HG02588 (cell line): ENCODE measurements at regions not wholly inside any gene's neighbourhood (a gene's known extent, or its start where the extent isn't known, plus 50 kb on each side); places are given as distances from the start of the nearest gene placed in this dataset.
"Not testable (repeated sequence)": the region's sequence is repeated elsewhere in the genome, so short reads cannot be mapped to it uniquely, and the experiment has no call there.

Experiments
- ATAC-seq: cut with Tn5 transposase; IDR thresholded peaks from one replicate; pipeline ENCODE4 v1.9.1; 2021; ENCODE audit warnings: mild to moderate bottlenecking, moderate library complexity; ENCODE audit not compliant: unreplicated experiment

GRCh38 chr2:15681089-15681885 lies 89.6 kb downstream of the DDX1 start:
- ATAC-seq, result no peak

- no peak for ATAC-seq
Observed at GRCh38 chr2:15682354-15682753, 90.7 kb downstream of the DDX1 start.

- ATAC-seq, result no peak
Observed at GRCh38 chr2:15684161-15685039, 92.7 kb downstream of the DDX1 start.

- ATAC-seq, result no peak
Observed at GRCh38 chr2:15685143-15685542, 93.5 kb downstream of the DDX1 start.

GRCh38 chr2:15686643-15687042 lies 95.0 kb downstream of the DDX1 start:
- ATAC-seq, result no peak

- ATAC-seq, result no peak
Observed at GRCh38 chr2:15687243-15687642, 95.6 kb downstream of the DDX1 start.

GRCh38 chr2:15687720-15688119 lies 96.1 kb downstream of the DDX1 start:
- ATAC-seq, result no peak

- no peak for ATAC-seq
Observed at GRCh38 chr2:15688924-15689568, 97.4 kb downstream of the DDX1 start.

- ATAC-seq, result no peak
Observed at GRCh38 chr2:15689654-15690053, 98.0 kb downstream of the DDX1 start.

GRCh38 chr2:15691586-15692310 lies 100.1 kb downstream of the DDX1 start:
- no peak for ATAC-seq

- no peak for ATAC-seq
Observed at GRCh38 chr2:15692551-15693377, 101.1 kb downstream of the DDX1 start.

- ATAC-seq, result no peak
Observed at GRCh38 chr2:15693382-15693781, 101.7 kb downstream of the DDX1 start.

GRCh38 chr2:15693926-15694588 lies 102.4 kb downstream of the DDX1 start:
- ATAC-seq, result no peak

- ATAC-seq, result no peak
Observed at GRCh38 chr2:15694589-15694986, 102.9 kb downstream of the DDX1 start.

- ATAC-seq, result no peak
Observed at GRCh38 chr2:15695582-15696330, 104.1 kb downstream of the DDX1 start.

GRCh38 chr2:15696606-15697170 lies 105.0 kb downstream of the DDX1 start:
- not testable (repeated sequence) for ATAC-seq

GRCh38 chr2:15700131-15700530 lies 108.5 kb downstream of the DDX1 start:
- no peak for ATAC-seq

- no peak for ATAC-seq
Observed at GRCh38 chr2:15700599-15701340, 109.1 kb downstream of the DDX1 start.
